ENCODE measurements at regions not wholly inside any gene's neighbourhood (a gene's known extent, or its start where the extent isn't known, plus 50 kb on each side); places are given as distances from the start of the nearest gene placed in this dataset.

DNA sequence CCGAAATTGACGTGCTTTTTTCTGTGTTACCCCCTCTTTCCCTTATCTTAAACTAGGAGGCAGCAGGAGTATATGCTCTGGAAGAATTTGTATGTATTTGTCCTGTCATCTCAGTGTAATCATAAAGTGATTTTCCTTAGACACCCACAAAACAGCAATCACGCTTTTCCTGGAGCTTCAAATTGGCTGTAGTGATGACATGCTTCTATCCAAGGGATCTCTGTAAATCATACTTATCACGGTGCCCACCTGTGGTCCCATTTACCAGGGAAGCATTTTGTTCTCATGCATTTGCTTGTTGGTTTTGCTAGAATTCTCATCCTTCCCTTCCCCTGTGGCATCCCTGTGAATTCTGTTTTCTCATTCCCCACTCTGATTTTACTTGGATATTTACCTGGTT, 220.8 kb upstream of the THUMPD2 start:
- Histone ChIP-seq H3K4me1 (ENCODE audit: control insufficient read depth in 2 of 3, insufficient read depth in 2 of 3, low read depth in 1 of 3, low read length in 3 of 3) (no peaks in the 10 kb centered on the region), H3K27me3 (ENCODE audit: control insufficient read depth, insufficient read depth, low read length) (no peaks in the 10 kb centered on the region), H3K4me3 (ENCODE audit: low read length in 3 of 3) (no peak overlapping the region), H3K9me3 (ENCODE audit: control insufficient read depth in 2 of 3, insufficient read depth in 1 of 3, low read length in 3 of 3) (no peaks in the 10 kb centered on the region), H3K27ac (ENCODE audit: low read depth in 2 of 2, low read length in 2 of 2) (no peak overlapping the region), H3K9ac (ENCODE audit: low read length in 3 of 3) (no peak overlapping the region), H3K36me3 (ENCODE audit: control insufficient read depth in 2 of 3, insufficient read depth in 3 of 3, low read length in 3 of 3) (no peaks in the 10 kb centered on the region)
- intact Hi-C loops (cut with DNase I): no loop called here
- FAIRE-seq: no peak
- DNase-seq: no peak
- no peak for TF ChIP-seq CTCF (IDR thresholded peaks at IDR 0.05; ENCODE audit: borderline replicate concordance, extremely low read depth, insufficient read depth)

DNA sequence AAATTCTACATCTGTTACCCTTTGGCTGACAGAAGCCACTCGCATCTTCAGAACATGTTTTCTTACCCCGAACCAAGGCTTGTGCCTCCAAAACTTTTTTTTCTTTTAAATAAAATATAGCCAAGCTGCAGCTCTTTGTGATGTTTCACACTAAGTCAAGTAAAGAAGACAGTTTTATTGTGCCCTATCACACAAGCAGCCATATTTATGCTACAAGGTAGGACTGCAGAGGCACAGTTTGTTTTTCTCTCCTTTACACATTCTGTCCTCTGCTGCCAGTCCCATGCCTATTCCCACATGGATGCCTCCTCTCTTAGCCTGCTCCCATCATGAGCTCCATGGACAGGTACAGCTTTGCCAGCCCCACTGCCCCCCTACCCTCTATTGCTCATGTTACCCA, 219.6 kb upstream of the THUMPD2 start:
- intact Hi-C loops (cut with DNase I): no loop called here
- Histone ChIP-seq H3K27me3 (ENCODE audit: control insufficient read depth, insufficient read depth, low read length) (no peaks in the 10 kb centered on the region), H3K27ac (ENCODE audit: low read depth in 2 of 2, low read length in 2 of 2) (no peak overlapping the region), H3K9me3 (ENCODE audit: control insufficient read depth in 2 of 3, insufficient read depth in 1 of 3, low read length in 3 of 3) (no peaks in the 10 kb centered on the region), H3K4me3 (ENCODE audit: low read length in 3 of 3) (no peak overlapping the region), H3K9ac (ENCODE audit: low read length in 3 of 3) (no peak overlapping the region), H3K36me3 (ENCODE audit: control insufficient read depth in 2 of 3, insufficient read depth in 3 of 3, low read length in 3 of 3) (no peaks in the 10 kb centered on the region), H3K4me1 (ENCODE audit: control insufficient read depth in 2 of 3, insufficient read depth in 2 of 3, low read depth in 1 of 3, low read length in 3 of 3) (no peaks in the 10 kb centered on the region)
- FAIRE-seq: no peak
- peak in 2 of 5 donors; percentile 63 to 65 for DNase-seq
- no peak for TF ChIP-seq CTCF (IDR thresholded peaks at IDR 0.05; ENCODE audit: borderline replicate concordance, extremely low read depth, insufficient read depth)

DNA sequence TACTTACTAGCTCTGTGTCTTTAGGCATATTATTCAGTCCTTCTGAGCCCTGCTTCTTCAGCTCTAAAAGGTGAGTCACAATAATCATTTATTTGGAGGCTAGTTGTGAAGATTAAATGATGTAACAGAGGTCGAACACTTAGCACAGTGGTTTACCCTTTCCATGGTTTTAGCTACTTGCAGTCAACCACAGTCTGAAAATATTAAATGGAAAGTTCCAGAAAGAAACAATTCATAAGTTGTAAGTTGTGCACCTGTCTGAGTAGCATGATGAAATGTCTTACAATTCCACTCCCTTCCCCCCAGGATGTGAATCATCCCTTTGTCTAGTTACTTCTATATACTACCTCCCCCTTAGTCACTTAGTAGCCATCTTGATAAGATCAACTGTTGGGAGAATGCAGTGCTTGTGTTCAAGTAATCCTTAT, 217.6 kb upstream of the THUMPD2 start:
- Histone ChIP-seq H3K36me3 (ENCODE audit: control insufficient read depth in 2 of 3, insufficient read depth in 3 of 3, low read length in 3 of 3) (no peaks in the 10 kb centered on the region), H3K27ac (ENCODE audit: low read depth in 2 of 2, low read length in 2 of 2) (no peak overlapping the region), H3K9me3 (ENCODE audit: control insufficient read depth in 2 of 3, insufficient read depth in 1 of 3, low read length in 3 of 3) (no peaks in the 10 kb centered on the region), H3K4me1 (ENCODE audit: control insufficient read depth in 2 of 3, insufficient read depth in 2 of 3, low read depth in 1 of 3, low read length in 3 of 3) (no peaks in the 10 kb centered on the region), H3K9ac (ENCODE audit: low read length in 3 of 3) (no peak overlapping the region), H3K4me3 (ENCODE audit: low read length in 3 of 3) (no peak overlapping the region), H3K27me3 (ENCODE audit: control insufficient read depth, insufficient read depth, low read length) (no peaks in the 10 kb centered on the region)
- FAIRE-seq: no peak
- TF ChIP-seq CTCF (IDR thresholded peaks at IDR 0.05; ENCODE audit: borderline replicate concordance, extremely low read depth, insufficient read depth): no peak
- intact Hi-C loops (cut with DNase I): no loop called here
- DNase-seq: no peak

DNA sequence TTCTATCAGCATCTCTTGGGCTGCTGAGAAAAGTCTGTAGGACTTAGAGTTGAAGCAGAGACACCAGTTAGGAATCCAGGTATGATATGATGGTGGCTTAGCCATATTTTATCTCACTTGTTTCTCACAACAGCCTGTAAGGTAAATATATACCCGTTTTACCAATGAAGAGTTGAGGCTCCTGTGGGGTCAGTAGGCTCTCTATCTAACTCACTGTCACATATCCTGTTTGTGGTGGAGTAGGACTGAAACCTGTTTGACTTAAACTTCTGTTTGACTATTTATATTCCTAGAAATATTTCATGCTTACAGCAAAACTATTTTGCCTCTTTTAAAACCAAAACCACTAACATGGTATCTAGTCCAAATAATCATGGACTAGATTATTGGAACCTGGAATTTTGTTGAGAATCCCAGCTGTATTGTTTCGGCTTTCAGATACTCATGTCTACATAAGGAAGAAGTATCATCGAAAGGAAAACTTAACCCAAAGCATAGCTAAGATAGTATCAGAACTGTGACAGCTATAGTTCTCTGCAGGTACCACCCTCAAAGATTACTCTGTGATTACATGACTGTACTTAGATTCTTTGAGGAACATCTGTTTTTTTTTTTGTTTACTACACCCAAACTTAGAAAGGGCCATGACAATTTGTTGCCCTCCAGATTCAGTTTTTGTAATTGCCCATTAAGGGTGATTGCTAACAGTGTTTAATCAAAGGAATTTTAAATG, 216.1 kb upstream of the THUMPD2 start:
- no peak for TF ChIP-seq CTCF (IDR thresholded peaks at IDR 0.05; ENCODE audit: borderline replicate concordance, extremely low read depth, insufficient read depth)
- H3K27me3 ChIP-seq (ENCODE audit: control insufficient read depth, insufficient read depth, low read length): no peaks in the 10 kb centered on the region
- intact Hi-C loops (cut with DNase I): no loop called here
- no peak overlapping the region for H3K27ac ChIP-seq (ENCODE audit: low read depth in 2 of 2, low read length in 2 of 2)
- H3K9ac ChIP-seq (ENCODE audit: low read length in 3 of 3): no peak overlapping the region
- H3K4me3 ChIP-seq (ENCODE audit: low read length in 3 of 3): no peak overlapping the region
- DNase-seq (no peak), FAIRE-seq (no peak)
- no peaks in the 10 kb centered on the region for H3K4me1 ChIP-seq (ENCODE audit: control insufficient read depth in 2 of 3, insufficient read depth in 2 of 3, low read depth in 1 of 3, low read length in 3 of 3)
- no peaks in the 10 kb centered on the region for H3K36me3 ChIP-seq (ENCODE audit: control insufficient read depth in 2 of 3, insufficient read depth in 3 of 3, low read length in 3 of 3)
- no peaks in the 10 kb centered on the region for H3K9me3 ChIP-seq (ENCODE audit: control insufficient read depth in 2 of 3, insufficient read depth in 1 of 3, low read length in 3 of 3)
